ENCODE measurements at regions not wholly inside any gene's neighbourhood (a gene's known extent, or its start where the extent isn't known, plus 50 kb on each side); places are given as distances from the start of the nearest gene placed in this dataset.
"Not testable (repeated sequence)": the region's sequence is repeated elsewhere in the genome, so short reads cannot be mapped to it uniquely, and the experiment has no call there.

GRCh38 chr14:84894254-84894653 is 635.7 kb upstream of the FLRT2 start:
- H3K9me3 Mint-ChIP-seq, result peaks cover 5 to 16% of the 10 kb centered on the region in 2 donors
- H3K27me3 Mint-ChIP-seq, result no peaks in the 10 kb centered on the region
- H3K36me3 Mint-ChIP-seq, result no peaks in the 10 kb centered on the region
- H3K4me3 Mint-ChIP-seq, result no peak overlapping the region
- DNase-seq (no peak), ATAC-seq (replicated peaks) (no peak)
- H3K27ac Mint-ChIP-seq, result no peak overlapping the region
- no peaks in the 10 kb centered on the region for H3K4me1 Mint-ChIP-seq

- Mint-ChIP-seq H3K36me3 (no peaks in the 10 kb centered on the region), H3K27ac (no peak overlapping the region), H3K4me1 (no peaks in the 10 kb centered on the region), H3K4me3 (no peak overlapping the region), H3K9me3 (peaks cover 4 to 9% of the 10 kb centered on the region in 2 donors), H3K27me3 (no peaks in the 10 kb centered on the region)
- no peak for ATAC-seq (replicated peaks)
- no peak for DNase-seq
Observed at GRCh38 chr14:84922370-84922769, 607.6 kb upstream of the FLRT2 start.

- H3K27ac Mint-ChIP-seq, result no peak overlapping the region
- no peak for ATAC-seq (replicated peaks)
- H3K27me3 Mint-ChIP-seq, result no peaks in the 10 kb centered on the region
- peaks cover 0 to 3% of the 10 kb centered on the region in 2 donors for H3K9me3 Mint-ChIP-seq
- H3K4me3 Mint-ChIP-seq, result no peak overlapping the region
- no peak for DNase-seq
- no peaks in the 10 kb centered on the region for H3K36me3 Mint-ChIP-seq
- H3K4me1 Mint-ChIP-seq, result no peaks in the 10 kb centered on the region
Observed at GRCh38 chr14:84926656-84927055, 603.3 kb upstream of the FLRT2 start.

GRCh38 chr14:84927096-84927827 is 602.7 kb upstream of the FLRT2 start:
- ATAC-seq (replicated peaks) (no peak), DNase-seq (no peak)
- Mint-ChIP-seq H3K27ac (no peak overlapping the region), H3K4me1 (no peaks in the 10 kb centered on the region), H3K9me3 (peaks cover 1 to 3% of the 10 kb centered on the region in 2 donors), H3K27me3 (no peaks in the 10 kb centered on the region), H3K4me3 (no peak overlapping the region), H3K36me3 (no peaks in the 10 kb centered on the region)

GRCh38 chr14:84929086-84929485 is 600.9 kb upstream of the FLRT2 start:
- no peaks in the 10 kb centered on the region for H3K4me1 Mint-ChIP-seq
- no peak overlapping the region for H3K4me3 Mint-ChIP-seq
- H3K27ac Mint-ChIP-seq, result no peak overlapping the region
- H3K36me3 Mint-ChIP-seq, result no peaks in the 10 kb centered on the region
- no peak for DNase-seq
- ATAC-seq (replicated peaks), result no peak
- H3K27me3 Mint-ChIP-seq, result no peaks in the 10 kb centered on the region
- peaks cover 3 to 5% of the 10 kb centered on the region in 2 donors for H3K9me3 Mint-ChIP-seq

GRCh38 chr14:84929834-84930233 is 600.1 kb upstream of the FLRT2 start:
- no peak overlapping the region for H3K4me3 Mint-ChIP-seq
- DNase-seq (no peak), ATAC-seq (replicated peaks) (no peak)
- no peaks in the 10 kb centered on the region for H3K27me3 Mint-ChIP-seq
- H3K36me3 Mint-ChIP-seq, result no peaks in the 10 kb centered on the region
- no peaks in the 10 kb centered on the region for H3K4me1 Mint-ChIP-seq
- H3K9me3 Mint-ChIP-seq, result peaks cover 4 to 9% of the 10 kb centered on the region in 2 donors
- H3K27ac Mint-ChIP-seq, result no peak overlapping the region

GRCh38 chr14:84937016-84937415 is 592.9 kb upstream of the FLRT2 start:
- Mint-ChIP-seq H3K4me1 (no peaks in the 10 kb centered on the region), H3K9me3 (peaks cover 15 to 23% of the 10 kb centered on the region in 2 donors), H3K27me3 (no peaks in the 10 kb centered on the region), H3K27ac (no peak overlapping the region), H3K4me3 (no peak overlapping the region), H3K36me3 (no peaks in the 10 kb centered on the region)
- ATAC-seq (replicated peaks) (no peak), DNase-seq (no peak)

GRCh38 chr14:84937449-84937848 is 592.5 kb upstream of the FLRT2 start:
- Mint-ChIP-seq H3K27ac (no peak overlapping the region), H3K27me3 (no peaks in the 10 kb centered on the region), H3K4me3 (no peak overlapping the region), H3K36me3 (no peaks in the 10 kb centered on the region), H3K9me3 (peaks cover 13 to 23% of the 10 kb centered on the region in 2 donors), H3K4me1 (no peaks in the 10 kb centered on the region)
- ATAC-seq (replicated peaks) (no peak), DNase-seq (no peak)

GRCh38 chr14:84944901-84945300 is 585.0 kb upstream of the FLRT2 start:
- H3K27ac Mint-ChIP-seq, H3K4me1 Mint-ChIP-seq: not testable (repeated sequence)

GRCh38 chr14:84959851-84960520 is 570.0 kb upstream of the FLRT2 start:
- no peaks in the 10 kb centered on the region for H3K36me3 Mint-ChIP-seq
- H3K9me3 Mint-ChIP-seq, result peaks cover 0 to 8% of the 10 kb centered on the region in 2 donors
- H3K4me3 Mint-ChIP-seq, result no peak overlapping the region
- no peaks in the 10 kb centered on the region for H3K27me3 Mint-ChIP-seq
- ATAC-seq (replicated peaks) (no peak), DNase-seq (no peak)
- H3K4me1 Mint-ChIP-seq, result no peaks in the 10 kb centered on the region
- H3K27ac Mint-ChIP-seq, result no peak overlapping the region

More at GRCh38 chr14:84944901-84945300, 585.0 kb upstream of the FLRT2 start:
- ATAC-seq (replicated peaks); H3K4me3 Mint-ChIP-seq; H3K27me3 Mint-ChIP-seq; H3K9me3 Mint-ChIP-seq; H3K36me3 Mint-ChIP-seq; DNase-seq: not testable (repeated sequence)

GRCh38 chr14:84961637-84962036 is 568.3 kb upstream of the FLRT2 start:
- Mint-ChIP-seq H3K36me3 (no peaks in the 10 kb centered on the region), H3K9me3 (peaks cover 3 to 6% of the 10 kb centered on the region in 2 donors), H3K4me1 (no peaks in the 10 kb centered on the region), H3K27me3 (no peaks in the 10 kb centered on the region), H3K27ac (no peak overlapping the region), H3K4me3 (no peak overlapping the region)
- ATAC-seq (replicated peaks) (no peak), DNase-seq (no peak)

GRCh38 chr14:84963518-84963917 is 566.4 kb upstream of the FLRT2 start:
- Mint-ChIP-seq H3K4me1 (no peaks in the 10 kb centered on the region), H3K27ac (no peak overlapping the region), H3K27me3 (no peaks in the 10 kb centered on the region), H3K4me3 (no peak overlapping the region), H3K36me3 (no peaks in the 10 kb centered on the region), H3K9me3 (peaks cover 3 to 5% of the 10 kb centered on the region in 2 donors)
- ATAC-seq (replicated peaks) (no peak), DNase-seq (no peak)

GRCh38 chr14:84965279-84965678 is 564.7 kb upstream of the FLRT2 start:
- Mint-ChIP-seq H3K27ac (no peak overlapping the region), H3K4me1 (no peaks in the 10 kb centered on the region), H3K4me3 (no peak overlapping the region), H3K36me3 (no peaks in the 10 kb centered on the region), H3K27me3 (no peaks in the 10 kb centered on the region), H3K9me3 (peaks cover 8% of the 10 kb centered on the region in 2 donors)
- DNase-seq (no peak), ATAC-seq (replicated peaks) (no peak)

GRCh38 chr14:84969501-84969900 is 560.4 kb upstream of the FLRT2 start:
- no peaks in the 10 kb centered on the region for H3K4me1 Mint-ChIP-seq
- no peak for DNase-seq
- no peaks in the 10 kb centered on the region for H3K36me3 Mint-ChIP-seq
- H3K27ac Mint-ChIP-seq, result no peak overlapping the region
- H3K4me3 Mint-ChIP-seq, result no peak overlapping the region
- ATAC-seq (replicated peaks), result no peak
- peaks cover 3 to 8% of the 10 kb centered on the region in 2 donors for H3K9me3 Mint-ChIP-seq
- H3K27me3 Mint-ChIP-seq, result no peaks in the 10 kb centered on the region

GRCh38 chr14:84975241-84975902 is 554.6 kb upstream of the FLRT2 start:
- peaks cover 0 to 1% of the 10 kb centered on the region in 2 donors for H3K9me3 Mint-ChIP-seq
- no peak for ATAC-seq (replicated peaks)
- no peaks in the 10 kb centered on the region for H3K36me3 Mint-ChIP-seq
- H3K27ac Mint-ChIP-seq, result no peak overlapping the region
- H3K4me3 Mint-ChIP-seq, result no peak overlapping the region
- no peaks in the 10 kb centered on the region for H3K4me1 Mint-ChIP-seq
- DNase-seq, result no peak
- no peaks in the 10 kb centered on the region for H3K27me3 Mint-ChIP-seq

Measured in stimulated activated naive B cell treated with anti-CD40 and anti-IgM and Interleukin-4, amounts not matched to agents 10 μg/mL and 1 μg/mL and 100 μg/mL, for 72 hours (primary cell).